GM06990 (cell line): ENCODE measurements at regions not wholly inside any gene's neighbourhood (a gene's known extent, or its start where the extent isn't known, plus 50 kb on each side); places are given as distances from the start of the nearest gene placed in this dataset.

Experiments
- DNase-seq: peaks from one replicate; pipeline ENCODE4 v3.0.0-alpha.2; 2011; ENCODE audit not compliant: insufficient read length; ENCODE audit errors: extremely low read depth
- H3K27me3 ChIP-seq: replicated peaks from 2 replicates; pipeline ENCODE4 v1.6.0; 2011; ENCODE audit warnings: low read length; ENCODE audit not compliant: control insufficient read depth, insufficient read depth
- H3K36me3 ChIP-seq: 2 replicates; pipeline ENCODE4 v1.5.1; 2011; ENCODE audit warnings: low read length; ENCODE audit not compliant: control insufficient read depth, insufficient read depth
- H3K4me3 ChIP-seq: replicated peaks from 2 replicates; pipeline ENCODE4 v1.5.1; 2011; ENCODE audit warnings: low read depth, mild to moderate bottlenecking, control low read depth, low read length
- CTCF ChIP-seq: IDR thresholded peaks from 2 replicates; pipeline ENCODE4 v1.5.1; 2011; ENCODE audit warnings: low read length, control low read depth, mild to moderate bottlenecking, inconsistent platforms; ENCODE audit not compliant: insufficient read depth, poor library complexity, severe bottlenecking

GRCh38 chr2:129768485-129769184 lies 210.8 kb upstream of the RAB6C start:
- H3K36me3 ChIP-seq: no peaks in the 10 kb centered on the region
- no peak for DNase-seq
- H3K4me3 ChIP-seq: no peak overlapping the region
- H3K27me3 ChIP-seq: peaks cover 2% of the 10 kb centered on the region
- TF ChIP-seq CTCF: no peak

- Histone ChIP-seq H3K4me3 (no peak overlapping the region), H3K27me3 (peaks cover 2% of the 10 kb centered on the region), H3K36me3 (no peaks in the 10 kb centered on the region)
- TF ChIP-seq CTCF: no peak
- DNase-seq: no peak
Measured at GRCh38 chr2:129769185-129769991, 210.1 kb upstream of the RAB6C start.

- Histone ChIP-seq H3K27me3 (peaks cover 2% of the 10 kb centered on the region), H3K4me3 (no peak overlapping the region), H3K36me3 (no peaks in the 10 kb centered on the region)
- no peak for DNase-seq
- TF ChIP-seq CTCF: no peak
Measured at GRCh38 chr2:129771418-129772189, 207.9 kb upstream of the RAB6C start.

GRCh38 chr2:129772190-129772579 lies 207.3 kb upstream of the RAB6C start:
- Histone ChIP-seq H3K36me3 (no peaks in the 10 kb centered on the region), H3K27me3 (peaks cover 1% of the 10 kb centered on the region), H3K4me3 (no peak overlapping the region)
- no peak for TF ChIP-seq CTCF
- DNase-seq: no peak

GRCh38 chr2:129775952-129776653 lies 203.4 kb upstream of the RAB6C start:
- no peak for TF ChIP-seq CTCF
- H3K27me3 ChIP-seq: no peaks in the 10 kb centered on the region; the same call in none of the 2 replicates
- DNase-seq: no peak
- no peak overlapping the region for H3K4me3 ChIP-seq
- no peaks in the 10 kb centered on the region for H3K36me3 ChIP-seq
